Cardiac fibroblast (primary cell): ENCODE measurements at regions not wholly inside any gene's neighbourhood (a gene's known extent, or its start where the extent isn't known, plus 50 kb on each side); places are given as distances from the start of the nearest gene placed in this dataset.

ENCODE experiments used
- DNase-seq, 2 donors: peaks; one replicate each; pipeline versions ENCODE4 v3.0.0 to v3.0.0-alpha.2; 2010; ENCODE audit warnings: low read depth in 2 of 2
- H3K4me3 ChIP-seq, 2 donors: replicated peaks in 1 of 2; 1 replicate in 1 of 2; 2 replicates in 1 of 2; pipeline ENCODE4 v1.5.1; 2011; ENCODE audit warnings: low read depth in 2 of 2, low read length in 2 of 2, mild to moderate bottlenecking in 2 of 2, moderate library complexity in 1 of 2
- TF ChIP-seq, protein P1 (sequence below): IDR thresholded peaks from one replicate; pipeline ENCODE4 v1.5.1; 2011; ENCODE audit warnings: low read depth, mild to moderate bottlenecking, low read length, inconsistent platforms

DNA sequence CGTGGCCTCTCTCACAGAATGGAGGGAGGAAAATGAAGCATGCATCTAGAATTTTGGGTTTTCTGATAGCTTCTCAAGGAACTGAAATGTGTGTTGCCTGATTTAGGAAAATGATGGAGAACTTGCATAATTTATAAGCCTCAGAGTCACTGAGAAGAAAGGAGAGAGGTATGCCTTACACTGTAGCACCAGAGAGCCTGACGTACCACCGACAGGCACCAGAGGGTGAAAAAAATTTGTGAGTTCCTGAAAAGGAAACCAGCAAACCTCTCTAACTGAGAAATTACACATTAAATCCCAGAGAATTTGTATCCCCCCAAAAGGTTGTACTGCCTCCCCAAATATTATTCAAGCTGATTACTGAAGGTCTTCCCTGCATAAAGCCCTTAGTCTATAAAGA, 915.3 kb upstream of the SLITRK6 start:
- TF ChIP-seq, protein P1, sequence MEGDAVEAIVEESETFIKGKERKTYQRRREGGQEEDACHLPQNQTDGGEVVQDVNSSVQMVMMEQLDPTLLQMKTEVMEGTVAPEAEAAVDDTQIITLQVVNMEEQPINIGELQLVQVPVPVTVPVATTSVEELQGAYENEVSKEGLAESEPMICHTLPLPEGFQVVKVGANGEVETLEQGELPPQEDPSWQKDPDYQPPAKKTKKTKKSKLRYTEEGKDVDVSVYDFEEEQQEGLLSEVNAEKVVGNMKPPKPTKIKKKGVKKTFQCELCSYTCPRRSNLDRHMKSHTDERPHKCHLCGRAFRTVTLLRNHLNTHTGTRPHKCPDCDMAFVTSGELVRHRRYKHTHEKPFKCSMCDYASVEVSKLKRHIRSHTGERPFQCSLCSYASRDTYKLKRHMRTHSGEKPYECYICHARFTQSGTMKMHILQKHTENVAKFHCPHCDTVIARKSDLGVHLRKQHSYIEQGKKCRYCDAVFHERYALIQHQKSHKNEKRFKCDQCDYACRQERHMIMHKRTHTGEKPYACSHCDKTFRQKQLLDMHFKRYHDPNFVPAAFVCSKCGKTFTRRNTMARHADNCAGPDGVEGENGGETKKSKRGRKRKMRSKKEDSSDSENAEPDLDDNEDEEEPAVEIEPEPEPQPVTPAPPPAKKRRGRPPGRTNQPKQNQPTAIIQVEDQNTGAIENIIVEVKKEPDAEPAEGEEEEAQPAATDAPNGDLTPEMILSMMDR = no peak
- no peak overlapping the region for H3K4me3 ChIP-seq
- DNase-seq = no peak

DNA sequence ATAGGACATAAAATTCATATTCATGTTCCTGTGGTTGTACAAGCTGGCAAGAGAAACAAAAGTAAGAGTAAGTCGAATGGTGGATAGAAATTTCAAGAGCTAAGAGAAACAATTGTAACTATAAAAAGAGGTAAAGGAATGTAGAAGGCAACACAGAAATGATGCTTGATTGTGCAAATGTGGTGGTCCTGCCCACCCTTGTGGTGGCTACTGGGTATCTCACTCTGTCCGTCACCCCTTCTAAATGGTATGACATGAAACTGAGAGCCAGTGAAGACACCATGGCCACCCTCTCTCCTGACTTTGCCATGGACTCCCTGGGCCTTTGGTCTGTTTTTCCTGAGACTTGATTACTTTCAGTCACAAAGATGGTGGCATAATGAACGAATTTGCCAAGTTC, 925.9 kb upstream of the SLITRK6 start:
- TF ChIP-seq, protein P1 = no peak
- H3K4me3 ChIP-seq = no peak overlapping the region
- DNase-seq = no peak

DNA sequence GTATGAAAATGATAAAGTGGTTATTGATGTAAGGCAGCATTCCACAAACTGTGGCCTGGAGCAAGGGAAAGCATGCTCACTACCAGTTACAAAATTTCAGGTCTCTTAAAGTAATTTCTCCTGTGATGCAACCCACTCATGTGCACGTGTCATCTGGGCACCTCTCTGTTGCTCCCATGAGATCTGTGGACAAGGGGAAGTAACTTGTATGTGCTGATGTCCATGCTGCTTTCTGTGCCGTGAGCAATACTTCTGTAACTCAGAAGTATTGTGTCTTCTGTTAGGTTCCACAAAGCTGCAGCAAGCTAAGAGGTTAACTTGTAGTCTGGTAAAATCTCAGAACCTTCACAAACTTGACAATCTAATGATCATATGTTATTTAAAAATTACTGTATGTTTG, 930.0 kb upstream of the SLITRK6 start:
- H3K4me3 ChIP-seq = no peak overlapping the region
- TF ChIP-seq, protein P1 = no peak
- DNase-seq = no peak

DNA sequence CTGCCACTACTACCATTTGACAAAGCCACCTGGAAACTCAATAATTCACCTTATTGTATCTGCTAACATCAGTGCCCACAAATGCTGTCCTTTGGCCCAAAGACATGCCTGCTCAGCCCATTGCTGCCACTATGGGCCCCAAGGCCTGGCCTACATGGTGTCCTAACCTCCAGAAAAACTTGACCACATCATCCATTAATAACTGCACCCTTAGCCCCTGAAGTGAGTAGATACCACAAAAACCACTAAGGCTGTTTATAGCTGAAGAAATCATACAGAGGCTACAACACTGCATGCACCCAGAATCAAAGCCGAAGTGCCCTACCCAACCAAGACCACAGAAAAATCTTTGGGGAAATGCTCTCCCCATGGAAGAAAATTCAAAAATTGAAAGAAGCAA, 932.8 kb upstream of the SLITRK6 start:
- TF ChIP-seq, protein P1 = no peak
- no peak overlapping the region for H3K4me3 ChIP-seq
- DNase-seq = no peak

DNA sequence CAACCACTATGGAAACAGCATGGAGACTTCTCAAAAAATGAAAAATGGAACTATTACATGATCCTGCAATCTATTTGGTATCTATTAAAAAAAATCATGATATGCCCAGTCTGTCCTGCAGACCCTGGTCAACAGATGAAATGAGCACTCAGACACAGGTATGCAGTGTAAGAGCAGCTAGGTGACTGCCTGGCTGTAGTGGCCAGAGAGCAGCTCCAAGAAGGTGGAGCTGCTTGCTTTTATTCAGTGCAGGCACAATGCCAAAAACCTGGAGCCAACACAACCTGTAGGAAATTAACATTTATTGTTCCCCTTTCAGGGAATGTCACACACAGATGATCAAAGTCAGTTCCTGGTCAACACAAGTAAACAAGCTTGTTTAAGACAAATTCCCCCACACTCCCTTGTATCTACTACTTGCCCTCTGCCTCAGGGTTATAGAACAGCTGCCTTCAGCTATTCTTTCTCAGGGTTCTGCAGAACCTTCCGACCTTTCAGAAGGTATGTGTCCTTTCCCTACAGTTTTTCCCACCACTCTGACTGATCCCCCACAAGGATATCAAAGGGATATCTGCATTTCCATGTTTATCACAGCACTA, 933.7 kb upstream of the SLITRK5 start:
- DNase-seq = no peak
- TF ChIP-seq, protein P1 = no peak
- H3K4me3 ChIP-seq = no peak overlapping the region

DNA sequence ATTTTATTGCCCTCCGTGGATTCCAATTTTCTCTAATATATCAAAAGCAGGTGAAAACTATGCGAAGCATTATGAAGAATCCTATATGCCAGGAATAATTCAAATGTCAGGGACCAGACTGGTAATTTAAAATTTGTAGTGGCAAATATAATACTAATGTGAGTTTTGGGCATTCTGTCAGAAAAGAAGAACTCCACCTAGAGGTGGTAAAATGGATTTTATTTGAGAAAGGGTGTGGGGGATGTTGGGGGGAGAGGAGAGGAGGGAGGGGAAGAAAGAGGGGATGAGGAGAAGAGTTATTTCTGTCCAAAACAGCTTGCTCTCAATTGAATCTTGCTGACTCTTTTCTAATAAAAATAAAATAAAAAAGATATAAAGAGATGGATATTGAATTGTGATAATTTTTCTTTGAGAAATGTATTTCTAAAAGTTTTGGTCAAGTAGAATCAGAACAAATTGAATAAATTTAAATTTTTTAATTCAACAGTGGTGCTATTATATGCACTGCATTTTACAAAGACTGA, 929.3 kb upstream of the SLITRK5 start:
- TF ChIP-seq, protein P1 = no peak
- no peak overlapping the region for H3K4me3 ChIP-seq
- no peak for DNase-seq
